Liver (tissue), 2 donors: ENCODE measurements at regions not wholly inside any gene's neighbourhood (a gene's known extent, or its start where the extent isn't known, plus 50 kb on each side); places are given as distances from the start of the nearest gene placed in this dataset.

Experiments
- TF ChIP-seq, protein P1 (sequence below): IDR thresholded peaks from 2 replicates; pipeline ENCODE4 v1.6.1; 2016; ENCODE audit warnings: antibody characterized with exemption
- TF ChIP-seq, protein P2 (sequence below): fragments of 150-350 bp; IDR thresholded peaks from 2 replicates; pipeline ENCODE4 v1.5.1; 2017; ENCODE audit warnings: improper control_type of control experiment, low read depth, low read length; ENCODE audit not compliant: missing input control
- donor health status: healthy.

DNA sequence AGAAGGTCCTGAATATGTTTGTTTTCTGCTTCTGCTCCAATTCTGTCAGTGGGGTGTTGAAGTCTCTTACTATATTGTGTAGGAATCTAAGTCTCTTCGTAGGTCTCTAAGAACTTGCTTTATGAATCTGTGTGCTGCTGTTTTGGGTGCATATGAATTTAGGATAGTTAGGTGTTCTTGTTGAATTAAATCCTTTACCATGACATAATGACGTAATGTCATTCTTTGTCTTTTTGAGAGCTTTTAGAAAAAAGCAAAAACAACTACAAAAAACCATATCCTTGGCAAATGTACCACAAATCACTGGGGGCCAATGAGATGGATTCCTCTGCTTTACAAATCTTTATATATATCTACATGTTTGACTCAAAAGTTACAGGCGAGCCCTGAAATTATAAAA, 576.1 kb downstream of the CDH18 start:
- TF ChIP-seq, protein P1, sequence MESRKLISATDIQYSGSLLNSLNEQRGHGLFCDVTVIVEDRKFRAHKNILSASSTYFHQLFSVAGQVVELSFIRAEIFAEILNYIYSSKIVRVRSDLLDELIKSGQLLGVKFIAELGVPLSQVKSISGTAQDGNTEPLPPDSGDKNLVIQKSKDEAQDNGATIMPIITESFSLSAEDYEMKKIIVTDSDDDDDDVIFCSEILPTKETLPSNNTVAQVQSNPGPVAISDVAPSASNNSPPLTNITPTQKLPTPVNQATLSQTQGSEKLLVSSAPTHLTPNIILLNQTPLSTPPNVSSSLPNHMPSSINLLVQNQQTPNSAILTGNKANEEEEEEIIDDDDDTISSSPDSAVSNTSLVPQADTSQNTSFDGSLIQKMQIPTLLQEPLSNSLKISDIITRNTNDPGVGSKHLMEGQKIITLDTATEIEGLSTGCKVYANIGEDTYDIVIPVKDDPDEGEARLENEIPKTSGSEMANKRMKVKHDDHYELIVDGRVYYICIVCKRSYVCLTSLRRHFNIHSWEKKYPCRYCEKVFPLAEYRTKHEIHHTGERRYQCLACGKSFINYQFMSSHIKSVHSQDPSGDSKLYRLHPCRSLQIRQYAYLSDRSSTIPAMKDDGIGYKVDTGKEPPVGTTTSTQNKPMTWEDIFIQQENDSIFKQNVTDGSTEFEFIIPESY, result no peak
- TF ChIP-seq, protein P2, sequence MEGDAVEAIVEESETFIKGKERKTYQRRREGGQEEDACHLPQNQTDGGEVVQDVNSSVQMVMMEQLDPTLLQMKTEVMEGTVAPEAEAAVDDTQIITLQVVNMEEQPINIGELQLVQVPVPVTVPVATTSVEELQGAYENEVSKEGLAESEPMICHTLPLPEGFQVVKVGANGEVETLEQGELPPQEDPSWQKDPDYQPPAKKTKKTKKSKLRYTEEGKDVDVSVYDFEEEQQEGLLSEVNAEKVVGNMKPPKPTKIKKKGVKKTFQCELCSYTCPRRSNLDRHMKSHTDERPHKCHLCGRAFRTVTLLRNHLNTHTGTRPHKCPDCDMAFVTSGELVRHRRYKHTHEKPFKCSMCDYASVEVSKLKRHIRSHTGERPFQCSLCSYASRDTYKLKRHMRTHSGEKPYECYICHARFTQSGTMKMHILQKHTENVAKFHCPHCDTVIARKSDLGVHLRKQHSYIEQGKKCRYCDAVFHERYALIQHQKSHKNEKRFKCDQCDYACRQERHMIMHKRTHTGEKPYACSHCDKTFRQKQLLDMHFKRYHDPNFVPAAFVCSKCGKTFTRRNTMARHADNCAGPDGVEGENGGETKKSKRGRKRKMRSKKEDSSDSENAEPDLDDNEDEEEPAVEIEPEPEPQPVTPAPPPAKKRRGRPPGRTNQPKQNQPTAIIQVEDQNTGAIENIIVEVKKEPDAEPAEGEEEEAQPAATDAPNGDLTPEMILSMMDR, result no peak
